Posterior vena cava (tissue), 2 donors: ENCODE measurements at regions not wholly inside any gene's neighbourhood (a gene's known extent, or its start where the extent isn't known, plus 50 kb on each side); places are given as distances from the start of the nearest gene placed in this dataset.
"Not testable (repeated sequence)": the region's sequence is repeated elsewhere in the genome, so short reads cannot be mapped to it uniquely, and the experiment has no call there.

Experiments used
- DNase-seq: peaks from one replicate; pipeline ENCODE4 v3.0.0-alpha.2; 2020; ENCODE audit warnings: low spot score
- intact Hi-C, 2 donors: fragments of 100-400 bp; cut with DNase I; formaldehyde crosslinking; loops; one replicate each; pipeline versions ENCODE4 v1.14.1 to v1.14.2; 2022 to 2023
- donor health status: DM: yes; HTN: yes; CAD: no.
- donor health status: DM: yes; HTN: yes; CAD: no.

DNA sequence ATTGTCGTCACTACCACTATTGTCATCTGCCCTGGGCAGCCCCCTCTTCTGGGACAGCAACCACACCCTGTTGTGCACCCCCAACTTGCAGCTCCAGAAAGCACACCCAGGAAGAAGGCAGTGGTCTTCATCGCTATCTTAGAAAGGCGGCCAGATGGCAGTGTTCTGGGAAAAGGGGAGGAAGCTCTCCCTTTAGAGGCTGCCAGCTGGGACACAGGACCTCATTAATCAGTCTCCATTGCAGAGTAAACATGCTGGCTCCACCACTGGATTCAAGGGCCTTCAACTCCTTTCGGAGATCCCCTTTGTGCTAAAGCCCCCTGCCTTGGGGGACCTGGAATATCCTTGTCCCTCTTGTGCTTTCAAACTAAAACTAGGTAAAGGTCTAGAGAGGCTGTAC lies 199.3 kb upstream of the LINGO1 start:
- DNase-seq: no peak
- intact Hi-C loops: no loop called here

DNA sequence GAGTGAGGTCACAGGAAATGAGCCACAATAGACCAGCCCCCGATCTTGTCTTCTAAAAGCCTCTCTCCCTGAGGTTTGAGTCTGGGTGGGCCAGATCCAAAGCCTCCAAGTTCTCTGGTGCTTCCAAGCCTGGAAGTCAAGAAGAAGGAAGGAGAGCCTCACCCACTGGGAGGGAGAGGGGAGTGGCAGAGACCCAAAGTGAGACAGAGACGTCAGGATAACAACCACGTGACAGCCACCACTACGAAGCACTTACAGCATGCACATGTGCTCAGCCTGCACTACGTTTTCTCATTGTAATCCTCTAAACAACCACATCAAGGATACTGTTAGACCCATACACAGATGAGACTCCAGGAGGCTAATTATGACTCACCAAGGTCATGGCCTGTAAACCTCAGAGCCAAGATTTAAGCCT lies 197.3 kb upstream of the LINGO1 start:
- intact Hi-C loops: no loop called here
- peak; percentile 71 for DNase-seq

- intact Hi-C loops: not testable (repeated sequence)
Measured at GRCh38 chr15:77829331-77829730, 196.6 kb upstream of the LINGO1 start.

GRCh38 chr15:77827860-77828259 lies 195.1 kb upstream of the LINGO1 start:
- intact Hi-C loops: no loop called here
- DNase-seq: peak; percentile 31

More at GRCh38 chr15:77829331-77829730, 196.6 kb upstream of the LINGO1 start:
- peak; percentile 18 for DNase-seq

DNA sequence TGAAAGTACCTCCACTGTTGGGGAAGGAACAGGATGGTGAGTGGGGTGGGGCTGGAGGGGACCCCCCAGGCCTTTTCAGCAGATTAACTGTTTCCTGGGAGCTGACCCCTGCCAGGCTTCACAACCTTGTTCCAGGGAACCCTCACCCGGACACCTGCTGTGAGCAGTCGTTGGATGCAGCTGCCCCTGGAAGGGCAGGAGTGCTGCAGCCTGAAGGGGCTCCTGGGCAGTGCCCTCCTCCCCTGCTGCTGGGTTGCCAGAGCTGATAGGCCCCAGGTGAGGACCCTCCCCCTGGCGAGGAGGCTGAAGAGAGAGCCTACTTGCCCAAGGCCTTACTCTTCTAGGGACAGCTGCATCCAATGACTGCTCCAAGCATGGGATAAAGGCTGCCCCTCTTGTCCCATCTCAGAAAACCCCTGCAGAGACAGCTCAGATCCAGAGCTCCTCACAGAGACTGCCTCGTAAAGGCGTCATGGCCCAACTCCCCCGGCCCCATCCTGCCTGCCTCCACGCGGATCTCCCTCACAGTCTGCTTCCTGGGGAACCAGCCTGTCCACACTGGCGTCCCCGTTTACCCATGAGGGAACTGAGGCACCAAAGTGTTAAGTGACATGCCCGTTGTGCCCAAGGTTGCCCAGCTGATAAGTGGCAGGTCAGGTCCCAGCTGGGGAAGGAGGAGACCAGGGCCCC lies 193.4 kb upstream of the LINGO1 start:
- DNase-seq: peak; percentile 72
- intact Hi-C loops: no loop called here

- intact Hi-C loops: no loop called here
- DNase-seq: peak; percentile 47
Measured at GRCh38 chr15:77825546-77825945, 192.8 kb upstream of the LINGO1 start.

GRCh38 chr15:77825252-77825542 lies 192.5 kb upstream of the LINGO1 start:
- intact Hi-C loops: no loop called here
- no peak for DNase-seq

- no peak for DNase-seq
- intact Hi-C loops: loop anchor here in 1 of 2 donors (5.0 kb wide), 1 partner anchor 192 kb away; the partner anchor contains the start of gene LINGO1
Measured at GRCh38 chr15:77824361-77825251, 191.9 kb upstream of the LINGO1 start.

- intact Hi-C loops: loop anchor here in 1 of 2 donors (5.0 kb wide), 1 partner anchor 191 kb away; the partner anchor contains the start of gene LINGO1
- no peak for DNase-seq
Measured at GRCh38 chr15:77823736-77824135, 191.0 kb upstream of the LINGO1 start.

DNA sequence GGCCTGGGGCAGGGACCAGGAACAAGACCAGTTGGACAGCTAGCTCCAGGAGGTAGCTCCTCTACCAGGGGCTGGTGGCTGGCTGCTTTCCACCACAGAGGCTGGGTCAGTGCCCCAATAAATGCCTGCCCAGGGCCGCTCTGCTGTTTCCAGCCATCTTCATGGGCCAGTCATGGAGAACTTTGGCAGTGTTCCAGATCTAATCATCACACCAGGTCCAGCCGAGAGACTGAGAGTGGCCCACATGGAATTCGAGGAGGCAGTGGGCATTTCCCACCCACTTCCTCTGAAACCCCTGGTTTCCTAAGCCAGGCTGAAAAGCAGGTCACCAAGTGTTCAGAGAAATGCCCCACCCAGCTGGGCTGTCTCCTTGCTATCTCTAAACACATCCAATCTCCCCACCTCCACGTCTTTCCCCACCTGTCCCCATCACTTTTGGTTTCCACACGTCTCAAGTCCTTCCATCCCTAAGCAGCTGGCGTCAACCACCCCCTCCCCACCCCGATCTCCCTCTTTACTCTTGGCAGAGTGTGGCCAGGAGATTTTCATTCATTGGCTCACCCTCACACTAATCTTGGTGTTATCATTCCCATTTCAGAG lies 190.0 kb upstream of the LINGO1 start:
- intact Hi-C loops: loop anchor here in 1 of 2 donors (5.0 kb wide), 1 partner anchor 190 kb away; the partner anchor contains the start of gene LINGO1
- no peak for DNase-seq

GRCh38 chr15:77821959-77822256 lies 189.2 kb upstream of the LINGO1 start:
- no peak for DNase-seq

DNA sequence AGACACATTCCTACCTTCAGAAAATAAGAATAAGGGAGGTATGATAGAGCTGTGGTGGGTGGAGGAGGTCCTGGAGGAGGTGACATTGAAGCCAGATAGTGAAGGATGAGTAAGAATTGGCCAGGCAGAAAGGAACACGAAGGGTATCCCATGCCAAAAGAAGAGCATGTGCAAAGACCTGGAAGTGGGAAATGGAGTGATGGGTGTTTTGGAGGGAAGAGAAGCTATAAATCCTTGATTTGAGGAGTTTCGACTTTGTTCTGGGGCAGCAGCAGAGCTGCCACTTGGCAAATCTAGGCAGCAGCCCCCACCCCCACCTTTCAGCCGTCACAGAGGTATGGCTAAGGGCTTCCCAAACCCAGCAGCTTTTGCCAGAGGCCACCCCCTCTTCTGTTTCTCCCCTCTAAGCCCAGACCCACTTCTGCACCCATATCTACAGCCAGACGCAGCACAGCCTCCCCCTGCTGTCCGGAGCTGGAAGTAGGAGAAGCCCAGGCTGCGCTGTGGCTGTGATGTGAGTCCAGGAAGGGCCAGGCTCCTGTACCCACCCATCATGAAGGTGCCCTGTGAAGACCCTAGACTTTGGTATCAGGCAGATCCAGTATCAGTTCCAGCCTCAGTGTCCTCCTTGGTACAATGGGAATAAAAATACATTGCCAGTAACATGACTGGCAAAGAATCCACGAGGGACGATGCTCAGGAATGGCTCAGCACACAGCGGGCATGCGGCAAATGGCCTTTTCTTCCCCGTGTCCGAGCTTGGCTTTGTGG lies 188.7 kb upstream of the LINGO1 start:
- intact Hi-C loops: loop anchor here in 1 of 2 donors (5.0 kb wide), 1 partner anchor 189 kb away; the partner anchor contains the start of gene LINGO1
- no peak for DNase-seq

More at GRCh38 chr15:77821959-77822256, 189.2 kb upstream of the LINGO1 start:
- intact Hi-C loops: loop anchor here in 1 of 2 donors (5.0 kb wide), 1 partner anchor 190 kb away; the partner anchor contains the start of gene LINGO1

- intact Hi-C loops: loop anchor here in 1 of 2 donors (5.0 kb wide), 1 partner anchor 188 kb away; the partner anchor contains the start of gene LINGO1
- DNase-seq: no peak
Measured at GRCh38 chr15:77819851-77820728, 187.4 kb upstream of the LINGO1 start.

DNA sequence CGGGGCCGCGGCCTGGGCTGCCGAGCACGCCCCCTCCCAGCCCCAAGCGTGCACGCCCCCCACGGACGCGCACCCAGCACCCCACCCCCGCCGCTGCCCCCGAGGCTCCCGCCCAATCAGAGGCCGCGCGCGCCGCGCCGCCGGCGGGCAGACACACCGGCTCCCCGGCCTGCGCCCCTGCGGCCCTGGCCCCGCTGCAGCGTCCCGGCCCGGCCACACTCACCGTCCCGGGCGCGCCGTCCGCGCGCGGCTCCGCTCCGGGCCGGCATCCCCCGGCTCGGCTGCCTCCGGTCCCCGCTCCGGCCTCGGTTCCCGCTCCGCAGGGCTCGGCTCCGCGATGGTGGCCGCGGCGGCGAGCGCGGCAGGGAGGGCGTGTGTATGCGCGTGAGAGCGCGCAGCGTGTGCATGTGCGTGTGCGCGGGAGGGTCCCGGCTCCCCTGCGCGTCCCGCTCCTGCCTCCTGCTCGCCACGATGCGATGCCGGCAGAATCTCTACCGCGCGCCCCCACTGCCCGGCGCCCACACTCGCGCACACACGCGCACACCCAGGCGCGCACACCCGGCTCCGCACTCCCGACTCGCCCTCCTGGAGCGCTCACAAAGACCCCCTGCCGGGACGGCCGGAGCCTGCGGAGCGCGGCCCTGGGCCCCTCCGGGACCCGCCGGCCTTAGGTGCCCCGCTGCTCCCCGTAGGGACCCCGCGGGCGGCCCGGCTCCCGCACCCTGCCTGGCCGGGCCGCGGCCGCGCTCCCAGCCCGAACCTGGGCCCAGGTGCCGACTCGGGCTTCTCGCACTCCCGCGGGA lies 186.5 kb upstream of the LINGO1 start:
- intact Hi-C loops: no loop called here
- no peak for DNase-seq

DNA sequence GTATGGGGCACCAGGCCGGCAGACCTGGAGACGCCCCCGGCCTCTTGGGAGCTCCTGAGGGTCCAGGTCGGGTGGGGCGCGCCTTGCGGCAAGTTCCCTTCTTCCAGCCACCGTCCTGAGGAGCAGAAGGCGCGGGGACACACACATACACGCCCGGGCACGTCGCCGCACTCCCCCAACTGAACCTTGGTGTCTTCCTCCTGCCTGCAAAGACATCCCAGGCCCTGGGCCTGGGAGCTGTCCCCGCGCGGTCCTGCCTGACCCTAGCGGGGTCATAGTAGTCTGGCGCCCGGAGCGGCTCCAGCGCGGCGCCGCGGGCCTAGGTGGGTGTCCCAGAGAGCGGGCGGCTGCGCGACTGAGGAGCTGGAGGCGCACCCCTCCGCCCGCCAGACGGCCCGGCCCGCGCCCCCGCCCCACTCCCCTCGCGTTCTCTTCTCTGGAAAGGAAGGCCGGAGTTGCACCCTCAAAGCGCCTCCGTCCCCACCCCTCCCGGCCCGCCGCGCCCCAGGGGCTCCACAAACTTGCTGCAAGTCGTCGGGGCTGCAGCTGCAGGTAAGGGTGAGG lies 185.9 kb upstream of the LINGO1 start:
- intact Hi-C loops: no loop called here
- no peak for DNase-seq

GRCh38 chr15:77817434-77817833 lies 184.7 kb upstream of the LINGO1 start:
- intact Hi-C loops: no loop called here

DNA sequence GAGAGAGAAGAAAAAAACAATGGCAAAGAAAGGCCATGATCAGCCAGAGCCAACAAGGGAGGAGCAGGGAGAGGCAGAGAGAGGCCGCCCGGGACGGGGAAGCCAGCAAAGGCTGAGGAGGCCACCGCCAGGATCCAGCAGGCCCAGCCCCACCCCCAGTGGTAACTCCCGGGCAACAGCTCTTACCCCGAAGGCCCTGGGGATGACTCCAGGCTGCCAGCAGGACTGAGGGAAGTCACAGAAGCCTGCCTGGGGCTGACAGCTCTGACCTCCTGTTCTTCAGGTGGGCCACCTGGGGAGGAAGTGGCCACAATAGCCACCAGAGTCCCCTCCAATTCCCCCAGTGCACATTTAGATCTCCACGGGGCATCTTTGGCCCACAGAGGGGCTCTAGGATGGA lies 184.3 kb upstream of the LINGO1 start:
- intact Hi-C loops: loop anchor here in 1 of 2 donors (1.0 kb wide), 1 partner anchor 26 kb away; no protein-coding TSS in a partner anchor
- DNase-seq: no peak

More at GRCh38 chr15:77817434-77817833, 184.7 kb upstream of the LINGO1 start:
- DNase-seq: no peak
